ENCODE measurements at regions not wholly inside any gene's neighbourhood (a gene's known extent, or its start where the extent isn't known, plus 50 kb on each side); places are given as distances from the start of the nearest gene placed in this dataset.

DNA sequence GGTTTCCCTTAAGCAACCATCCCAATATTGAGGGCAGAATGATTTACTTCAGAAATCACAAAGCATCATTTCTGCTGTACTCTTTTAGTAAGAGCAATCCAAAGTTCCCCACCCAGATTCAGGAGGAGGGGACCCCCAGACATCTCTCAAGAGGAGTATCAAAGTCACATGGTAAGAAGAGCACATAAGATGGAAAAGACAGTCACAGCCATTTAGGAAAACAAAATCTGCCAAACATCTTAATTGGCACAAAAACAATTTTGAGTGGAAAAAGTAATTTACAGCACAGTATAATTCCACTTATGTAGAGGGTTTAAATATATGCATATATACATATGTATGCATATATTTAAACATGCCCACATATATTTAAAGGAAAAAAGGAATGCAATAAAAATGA is 1329.0 kb upstream of the CELF2 start:
- CTCF ChIA-PET = no interaction called here
- TF ChIP-seq, protein P1, sequence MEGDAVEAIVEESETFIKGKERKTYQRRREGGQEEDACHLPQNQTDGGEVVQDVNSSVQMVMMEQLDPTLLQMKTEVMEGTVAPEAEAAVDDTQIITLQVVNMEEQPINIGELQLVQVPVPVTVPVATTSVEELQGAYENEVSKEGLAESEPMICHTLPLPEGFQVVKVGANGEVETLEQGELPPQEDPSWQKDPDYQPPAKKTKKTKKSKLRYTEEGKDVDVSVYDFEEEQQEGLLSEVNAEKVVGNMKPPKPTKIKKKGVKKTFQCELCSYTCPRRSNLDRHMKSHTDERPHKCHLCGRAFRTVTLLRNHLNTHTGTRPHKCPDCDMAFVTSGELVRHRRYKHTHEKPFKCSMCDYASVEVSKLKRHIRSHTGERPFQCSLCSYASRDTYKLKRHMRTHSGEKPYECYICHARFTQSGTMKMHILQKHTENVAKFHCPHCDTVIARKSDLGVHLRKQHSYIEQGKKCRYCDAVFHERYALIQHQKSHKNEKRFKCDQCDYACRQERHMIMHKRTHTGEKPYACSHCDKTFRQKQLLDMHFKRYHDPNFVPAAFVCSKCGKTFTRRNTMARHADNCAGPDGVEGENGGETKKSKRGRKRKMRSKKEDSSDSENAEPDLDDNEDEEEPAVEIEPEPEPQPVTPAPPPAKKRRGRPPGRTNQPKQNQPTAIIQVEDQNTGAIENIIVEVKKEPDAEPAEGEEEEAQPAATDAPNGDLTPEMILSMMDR (IDR thresholded peaks at IDR 0.05; ENCODE audit: low read depth, low read length) = no peak
- DNase-seq (ENCODE audit: low read depth, low spot score) = no peak
- POLR2A ChIA-PET = no interaction called here
- Histone ChIP-seq H3K4me3 (ENCODE audit: low read depth, low read length) (no peak overlapping the region), H3K27me3 (ENCODE audit: control insufficient read depth, insufficient read depth, low read length) (no peaks in the 10 kb centered on the region), H3K27ac (ENCODE audit: low read depth, low read length) (no peak overlapping the region), H3K9me3 (ENCODE audit: control insufficient read depth, insufficient read depth, low read length) (no peaks in the 10 kb centered on the region)

DNA sequence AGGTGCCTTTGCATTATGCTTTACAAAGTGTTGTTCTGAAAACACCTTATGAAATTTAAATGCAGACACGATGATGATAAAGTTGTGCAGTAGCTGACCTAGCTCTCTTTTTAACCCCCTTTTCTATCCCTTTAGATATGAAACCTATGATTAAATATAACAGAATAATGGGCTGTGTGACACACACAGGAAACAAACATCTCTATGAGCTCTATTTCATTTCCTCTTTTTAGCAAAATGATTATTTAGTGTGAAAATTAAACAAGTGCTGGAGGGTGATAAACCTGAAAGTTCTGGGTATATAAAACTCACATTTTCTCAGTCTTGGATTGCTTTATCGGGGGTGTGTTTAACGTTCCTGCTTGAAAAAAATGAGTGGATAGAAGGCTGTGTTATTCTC is 1310.5 kb upstream of the CELF2 start:
- ChIA-PET CTCF (no interaction called here), POLR2A (no interaction called here)
- DNase-seq (ENCODE audit: low read depth, low spot score) = no peak
- H3K4me3 ChIP-seq (ENCODE audit: low read depth, low read length) = no peak overlapping the region
- no peaks in the 10 kb centered on the region; the same call in 1 of the 2 replicates for H3K9me3 ChIP-seq (ENCODE audit: control insufficient read depth, insufficient read depth, low read length)
- H3K27me3 ChIP-seq (ENCODE audit: control insufficient read depth, insufficient read depth, low read length) = no peaks in the 10 kb centered on the region
- TF ChIP-seq, protein P1 (IDR thresholded peaks at IDR 0.05; ENCODE audit: low read depth, low read length) = no peak
- no peak overlapping the region for H3K27ac ChIP-seq (ENCODE audit: low read depth, low read length)

DNA sequence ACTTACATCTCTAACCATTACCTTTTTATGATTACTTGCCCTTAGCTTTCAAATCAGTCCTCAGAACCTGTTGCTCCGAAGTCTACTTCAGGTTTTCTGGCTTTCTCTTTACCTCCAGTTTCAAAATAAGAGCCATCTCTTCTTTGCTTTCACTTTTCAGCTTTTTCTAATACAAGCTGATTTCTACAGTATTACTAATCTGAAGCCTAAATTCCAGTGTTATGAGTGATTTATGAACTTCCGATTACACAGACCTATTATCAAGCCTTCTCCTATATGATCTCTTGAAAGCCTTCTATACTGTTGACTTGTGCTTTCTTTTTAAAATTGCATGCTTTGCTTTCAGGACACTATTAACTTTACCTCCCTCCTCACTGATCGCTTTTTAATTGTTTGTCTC is 1307.8 kb upstream of the CELF2 start:
- CTCF ChIA-PET = no interaction called here
- H3K4me3 ChIP-seq (ENCODE audit: low read depth, low read length) = no peak overlapping the region
- peaks cover 7% of the 10 kb centered on the region for H3K9me3 ChIP-seq (ENCODE audit: control insufficient read depth, insufficient read depth, low read length)
- POLR2A ChIA-PET = no interaction called here
- no peak overlapping the region for H3K27ac ChIP-seq (ENCODE audit: low read depth, low read length)
- DNase-seq (ENCODE audit: low read depth, low spot score) = no peak
- no peaks in the 10 kb centered on the region for H3K27me3 ChIP-seq (ENCODE audit: control insufficient read depth, insufficient read depth, low read length)
- TF ChIP-seq, protein P1 (IDR thresholded peaks at IDR 0.05; ENCODE audit: low read depth, low read length) = no peak

DNA sequence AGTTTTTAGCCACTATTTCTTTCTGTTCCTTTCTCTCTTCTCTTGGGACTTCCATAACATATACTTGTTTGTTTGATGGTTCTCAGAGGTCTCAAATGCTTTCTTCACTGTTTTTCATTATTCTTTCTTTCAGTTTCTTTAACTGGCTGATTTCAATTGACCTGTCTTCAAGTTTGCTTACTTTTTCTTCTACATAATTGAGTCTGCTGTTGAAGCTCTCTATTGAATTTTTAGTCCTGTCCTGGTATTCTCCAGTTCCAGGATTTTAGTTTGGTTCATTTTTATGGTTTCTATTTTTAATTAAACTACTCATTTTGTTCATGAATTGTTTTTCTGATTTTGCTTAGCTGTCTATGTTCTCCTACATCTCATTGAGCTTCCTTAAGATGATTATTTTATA is 1305.3 kb upstream of the CELF2 start:
- ChIA-PET POLR2A (no interaction called here), CTCF (no interaction called here)
- Histone ChIP-seq H3K9me3 (ENCODE audit: control insufficient read depth, insufficient read depth, low read length) (peaks cover 7% of the 10 kb centered on the region; the same call in 1 of the 2 replicates), H3K27me3 (ENCODE audit: control insufficient read depth, insufficient read depth, low read length) (no peaks in the 10 kb centered on the region), H3K4me3 (ENCODE audit: low read depth, low read length) (no peak overlapping the region), H3K27ac (ENCODE audit: low read depth, low read length) (no peak overlapping the region)
- TF ChIP-seq, protein P1 (IDR thresholded peaks at IDR 0.05; ENCODE audit: low read depth, low read length) = no peak
- no peak for DNase-seq (ENCODE audit: low read depth, low spot score)

DNA sequence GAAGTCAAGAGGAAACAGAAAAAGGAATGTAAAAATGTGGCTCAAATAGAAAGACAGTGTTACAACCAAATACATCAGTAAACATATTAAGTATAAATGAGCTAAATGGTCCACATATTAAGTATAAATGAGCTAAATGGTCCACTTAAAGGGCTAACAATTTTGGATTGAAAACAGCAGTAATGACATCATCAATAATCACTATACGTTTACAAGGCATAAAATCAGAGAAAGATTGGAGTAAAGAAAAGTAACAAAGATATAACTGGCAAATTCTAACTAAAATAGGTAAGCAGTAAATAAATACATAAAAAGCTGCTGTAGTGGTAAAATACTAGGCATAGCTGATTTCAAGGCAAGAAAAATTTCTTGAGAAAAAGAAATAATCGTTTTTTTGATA is 1298.4 kb upstream of the CELF2 start:
- Histone ChIP-seq H3K9me3 (ENCODE audit: control insufficient read depth, insufficient read depth, low read length) (no peaks in the 10 kb centered on the region), H3K4me3 (ENCODE audit: low read depth, low read length) (no peak overlapping the region), H3K27ac (ENCODE audit: low read depth, low read length) (no peak overlapping the region), H3K27me3 (ENCODE audit: control insufficient read depth, insufficient read depth, low read length) (no peaks in the 10 kb centered on the region)
- TF ChIP-seq, protein P1 (IDR thresholded peaks at IDR 0.05; ENCODE audit: low read depth, low read length) = no peak
- no peak for DNase-seq (ENCODE audit: low read depth, low spot score)
- POLR2A ChIA-PET = no interaction called here
- CTCF ChIA-PET = interaction anchor here (1.3 kb wide), 1 partner anchor 24 kb away, joined by 3 read pairs; no protein-coding TSS in a partner anchor

Data from AG04450 (cell line).